Activated effector memory CD4-positive, alpha-beta T cell treated with Interleukin-2 at 50 U/mL for 16 hours (primary cell): ENCODE measurements at regions not wholly inside any gene's neighbourhood (a gene's known extent, or its start where the extent isn't known, plus 50 kb on each side); places are given as distances from the start of the nearest gene placed in this dataset.

ENCODE experiments used
- DNase-seq: peaks from one replicate; pipeline ENCODE4 v3.0.0-alpha.2; 2020

GRCh38 chr12:116404913-116405611, 127.6 kb upstream of the MED13L start:
- DNase-seq = no peak

GRCh38 chr12:116406529-116406928, 129.0 kb upstream of the MED13L start:
- no peak for DNase-seq

GRCh38 chr12:116408489-116409250, 131.2 kb upstream of the MED13L start:
- DNase-seq = no peak

GRCh38 chr12:116411977-116412376, 134.5 kb upstream of the MED13L start:
- no peak for DNase-seq

- no peak for DNase-seq
These were observed 137.4 kb upstream of the MED13L start for GRCh38 chr12:116414891-116415290.

GRCh38 chr12:116415408-116416108, 138.1 kb upstream of the MED13L start:
- no peak for DNase-seq

- DNase-seq = no peak
These were observed 138.7 kb upstream of the MED13L start for GRCh38 chr12:116416166-116416565.

- DNase-seq = no peak
These were observed 140.6 kb upstream of the MAP1LC3B2 start for GRCh38 chr12:116418551-116418950.

- no peak for DNase-seq
These were observed 138.8 kb upstream of the MAP1LC3B2 start for GRCh38 chr12:116420227-116420880.

- no peak for DNase-seq
These were observed 137.2 kb upstream of the MAP1LC3B2 start for GRCh38 chr12:116421785-116422538.

GRCh38 chr12:116423094-116423493, 136.1 kb upstream of the MAP1LC3B2 start:
- DNase-seq = no peak

GRCh38 chr12:116425256-116426193, 133.7 kb upstream of the MAP1LC3B2 start:
- DNase-seq = no peak

- no peak for DNase-seq
These were observed 132.6 kb upstream of the MAP1LC3B2 start for GRCh38 chr12:116426391-116427136.

- no peak for DNase-seq
These were observed 131.8 kb upstream of the MAP1LC3B2 start for GRCh38 chr12:116427200-116427930.

GRCh38 chr12:116429826-116430360, 129.3 kb upstream of the MAP1LC3B2 start:
- no peak for DNase-seq

- no peak for DNase-seq
These were observed 128.1 kb upstream of the MAP1LC3B2 start for GRCh38 chr12:116430911-116431565.

- DNase-seq = no peak
These were observed 127.4 kb upstream of the MAP1LC3B2 start for GRCh38 chr12:116431677-116432300.

- no peak for DNase-seq
These were observed 126.8 kb upstream of the MAP1LC3B2 start for GRCh38 chr12:116432314-116432750.
